GM23338 (cell line): ENCODE measurements at regions not wholly inside any gene's neighbourhood (a gene's known extent, or its start where the extent isn't known, plus 50 kb on each side); places are given as distances from the start of the nearest gene placed in this dataset.

Experiments
- CREB1 ChIP-seq: fragments of 250-450 bp; sonication (Bioruptor Pico); IDR thresholded peaks from 2 replicates; pipeline ENCODE4 v1.5.0; 2020; ENCODE audit warnings: low read depth, mild to moderate bottlenecking, moderate library complexity
- EZH2 ChIP-seq: fragments of 200-600 bp; sonication (generic); IDR thresholded peaks from one replicate; pipeline ENCODE4 v1.8.0; 2017; ENCODE audit warnings: antibody characterized with exemption, mild to moderate bottlenecking, low read depth; ENCODE audit not compliant: unreplicated experiment
- EZH2phosphoT487 ChIP-seq: fragments of 200-600 bp; sonication (generic); IDR thresholded peaks from one replicate; pipeline ENCODE4 v1.8.1; 2018; ENCODE audit warnings: antibody characterized with exemption; ENCODE audit not compliant: unreplicated experiment
- JUNB ChIP-seq: IDR thresholded peaks from one replicate; pipeline ENCODE4 v1.6.1; 2016; ENCODE audit warnings: antibody characterized with exemption; ENCODE audit not compliant: unreplicated experiment
- POLR2AphosphoS5 ChIP-seq: IDR thresholded peaks from 2 replicates; pipeline ENCODE4 v1.6.1; 2016; ENCODE audit warnings: antibody characterized with exemption, low read depth
- TF ChIP-seq, protein P1 (sequence below), 2 experiments: fragments of 200-600 bp in 1 of 2; sonication (generic) in 1 of 2; conservative IDR thresholded peaks; 2 replicates each; pipeline versions ENCODE4 v1.5.1 to v1.6.1; 2016 to 2017; ENCODE audit warnings: antibody characterized with exemption in 2 of 2, low read depth in 2 of 2, mild to moderate bottlenecking in 2 of 2, moderate library complexity in 1 of 2
- TF ChIP-seq, protein P2 (sequence below): IDR thresholded peaks from one replicate; pipeline ENCODE4 v1.6.1; 2018; ENCODE audit warnings: antibody characterized with exemption; ENCODE audit not compliant: unreplicated experiment

DNA sequence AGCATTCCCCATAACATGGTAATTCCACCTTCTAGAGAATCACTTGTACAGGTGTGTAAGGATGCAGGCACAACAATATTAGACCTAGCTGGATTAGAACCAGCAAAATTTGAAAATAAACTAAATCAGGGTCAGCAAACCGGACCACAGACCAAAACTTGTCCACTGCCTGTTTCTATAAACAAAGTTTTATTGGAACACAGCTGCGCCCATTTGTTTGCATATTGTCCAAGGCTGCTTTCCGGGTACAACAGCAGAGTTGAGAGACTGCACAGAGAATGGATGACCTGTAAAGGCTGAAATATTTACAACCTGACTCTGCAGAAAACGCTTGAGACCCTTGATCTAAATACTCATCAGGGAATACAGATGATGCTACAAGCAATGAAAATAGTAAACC is 73.6 kb upstream of the SLC45A1 start:
- TF ChIP-seq, protein P1, sequence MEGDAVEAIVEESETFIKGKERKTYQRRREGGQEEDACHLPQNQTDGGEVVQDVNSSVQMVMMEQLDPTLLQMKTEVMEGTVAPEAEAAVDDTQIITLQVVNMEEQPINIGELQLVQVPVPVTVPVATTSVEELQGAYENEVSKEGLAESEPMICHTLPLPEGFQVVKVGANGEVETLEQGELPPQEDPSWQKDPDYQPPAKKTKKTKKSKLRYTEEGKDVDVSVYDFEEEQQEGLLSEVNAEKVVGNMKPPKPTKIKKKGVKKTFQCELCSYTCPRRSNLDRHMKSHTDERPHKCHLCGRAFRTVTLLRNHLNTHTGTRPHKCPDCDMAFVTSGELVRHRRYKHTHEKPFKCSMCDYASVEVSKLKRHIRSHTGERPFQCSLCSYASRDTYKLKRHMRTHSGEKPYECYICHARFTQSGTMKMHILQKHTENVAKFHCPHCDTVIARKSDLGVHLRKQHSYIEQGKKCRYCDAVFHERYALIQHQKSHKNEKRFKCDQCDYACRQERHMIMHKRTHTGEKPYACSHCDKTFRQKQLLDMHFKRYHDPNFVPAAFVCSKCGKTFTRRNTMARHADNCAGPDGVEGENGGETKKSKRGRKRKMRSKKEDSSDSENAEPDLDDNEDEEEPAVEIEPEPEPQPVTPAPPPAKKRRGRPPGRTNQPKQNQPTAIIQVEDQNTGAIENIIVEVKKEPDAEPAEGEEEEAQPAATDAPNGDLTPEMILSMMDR (conservative IDR thresholded peaks at IDR 0.05; ENCODE audit: low read depth in 2 of 2): no peak
- TF ChIP-seq EZH2 (no peak), JUNB (no peak), CREB1 (CRISPR knock-in tag) (no peak), POLR2AphosphoS5 (no peak), EZH2phosphoT487 (no peak)
- TF ChIP-seq, protein P2, sequence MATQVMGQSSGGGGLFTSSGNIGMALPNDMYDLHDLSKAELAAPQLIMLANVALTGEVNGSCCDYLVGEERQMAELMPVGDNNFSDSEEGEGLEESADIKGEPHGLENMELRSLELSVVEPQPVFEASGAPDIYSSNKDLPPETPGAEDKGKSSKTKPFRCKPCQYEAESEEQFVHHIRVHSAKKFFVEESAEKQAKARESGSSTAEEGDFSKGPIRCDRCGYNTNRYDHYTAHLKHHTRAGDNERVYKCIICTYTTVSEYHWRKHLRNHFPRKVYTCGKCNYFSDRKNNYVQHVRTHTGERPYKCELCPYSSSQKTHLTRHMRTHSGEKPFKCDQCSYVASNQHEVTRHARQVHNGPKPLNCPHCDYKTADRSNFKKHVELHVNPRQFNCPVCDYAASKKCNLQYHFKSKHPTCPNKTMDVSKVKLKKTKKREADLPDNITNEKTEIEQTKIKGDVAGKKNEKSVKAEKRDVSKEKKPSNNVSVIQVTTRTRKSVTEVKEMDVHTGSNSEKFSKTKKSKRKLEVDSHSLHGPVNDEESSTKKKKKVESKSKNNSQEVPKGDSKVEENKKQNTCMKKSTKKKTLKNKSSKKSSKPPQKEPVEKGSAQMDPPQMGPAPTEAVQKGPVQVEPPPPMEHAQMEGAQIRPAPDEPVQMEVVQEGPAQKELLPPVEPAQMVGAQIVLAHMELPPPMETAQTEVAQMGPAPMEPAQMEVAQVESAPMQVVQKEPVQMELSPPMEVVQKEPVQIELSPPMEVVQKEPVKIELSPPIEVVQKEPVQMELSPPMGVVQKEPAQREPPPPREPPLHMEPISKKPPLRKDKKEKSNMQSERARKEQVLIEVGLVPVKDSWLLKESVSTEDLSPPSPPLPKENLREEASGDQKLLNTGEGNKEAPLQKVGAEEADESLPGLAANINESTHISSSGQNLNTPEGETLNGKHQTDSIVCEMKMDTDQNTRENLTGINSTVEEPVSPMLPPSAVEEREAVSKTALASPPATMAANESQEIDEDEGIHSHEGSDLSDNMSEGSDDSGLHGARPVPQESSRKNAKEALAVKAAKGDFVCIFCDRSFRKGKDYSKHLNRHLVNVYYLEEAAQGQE: no peak
